Ishikawa (cell line): ENCODE measurements at regions not wholly inside any gene's neighbourhood (a gene's known extent, or its start where the extent isn't known, plus 50 kb on each side); places are given as distances from the start of the nearest gene placed in this dataset.

Source experiments
- CEBPB ChIP-seq: IDR thresholded peaks from 2 replicates; pipeline ENCODE4 v1.6.1; 2012
- CREB1 ChIP-seq: IDR thresholded peaks from 2 replicates; pipeline ENCODE4 v1.6.1; 2012; ENCODE audit warnings: low read depth
- EGR1 ChIP-seq: IDR thresholded peaks from 2 replicates; pipeline ENCODE4 v1.6.1; 2012
- EP300 ChIP-seq: IDR thresholded peaks from 2 replicates; pipeline ENCODE4 v1.6.1; 2012; ENCODE audit warnings: borderline replicate concordance
- FOXM1 ChIP-seq: IDR thresholded peaks from 2 replicates; pipeline ENCODE4 v1.6.1; 2012; ENCODE audit warnings: low read depth, borderline replicate concordance
- MAX ChIP-seq: IDR thresholded peaks from 2 replicates; pipeline ENCODE4 v1.6.1; 2012
- NFIC ChIP-seq: IDR thresholded peaks from 2 replicates; pipeline ENCODE4 v1.6.1; 2012
- RAD21 ChIP-seq: IDR thresholded peaks from 2 replicates; pipeline ENCODE4 v1.6.1; 2012; ENCODE audit warnings: low read depth
- REST ChIP-seq: IDR thresholded peaks from 2 replicates; pipeline ENCODE4 v1.6.1; 2012; ENCODE audit warnings: low read depth, mild to moderate bottlenecking
- TAF1 ChIP-seq: IDR thresholded peaks from 2 replicates; pipeline ENCODE4 v1.6.1; 2012; ENCODE audit warnings: low read depth, mild to moderate bottlenecking
- TCF12 ChIP-seq: IDR thresholded peaks from 2 replicates; pipeline ENCODE4 v1.6.1; 2012; ENCODE audit warnings: low read depth
- TEAD4 ChIP-seq: IDR thresholded peaks from 2 replicates; pipeline ENCODE4 v1.6.1; 2012
- USF1 ChIP-seq: IDR thresholded peaks from 2 replicates; pipeline ENCODE4 v1.6.1; 2012
- YY1 ChIP-seq: IDR thresholded peaks from 2 replicates; pipeline ENCODE4 v1.6.1; 2012; ENCODE audit warnings: low read depth
- ZBTB7A ChIP-seq: IDR thresholded peaks from 2 replicates; pipeline ENCODE4 v1.6.1; 2012; ENCODE audit warnings: low read depth

- TF ChIP-seq RAD21 (no peak), TCF12 (no peak), NFIC (no peak), CEBPB (no peak), MAX (no peak), REST (no peak), EGR1 (no peak), YY1 (no peak), USF1 (no peak)
These were observed 165.1 kb upstream of the CACNA1E start for GRCh38 chr1:181318022-181318857.

GRCh38 chr1:181318858-181319235 lies 164.5 kb upstream of the CACNA1E start:
- TF ChIP-seq RAD21 (no peak), ZBTB7A (no peak), USF1 (no peak), REST (no peak), EP300 (no peak), TCF12 (no peak), TEAD4 (no peak), NFIC (no peak), MAX (no peak), YY1 (no peak), CREB1 (no peak), EGR1 (no peak), FOXM1 (no peak), CEBPB (no peak), TAF1 (no peak)

GRCh38 chr1:181319907-181320306 lies 163.4 kb upstream of the CACNA1E start:
- TF ChIP-seq NFIC (no peak), TEAD4 (no peak), REST (no peak), TAF1 (no peak), YY1 (no peak), USF1 (no peak), MAX (no peak), FOXM1 (no peak), RAD21 (no peak), EP300 (no peak), CREB1 (no peak), TCF12 (no peak), EGR1 (no peak), CEBPB (no peak), ZBTB7A (no peak)
